ENCODE measurements at regions not wholly inside any gene's neighbourhood (a gene's known extent, or its start where the extent isn't known, plus 50 kb on each side); places are given as distances from the start of the nearest gene placed in this dataset.
"Not testable (repeated sequence)": the region's sequence is repeated elsewhere in the genome, so short reads cannot be mapped to it uniquely, and the experiment has no call there.

DNA sequence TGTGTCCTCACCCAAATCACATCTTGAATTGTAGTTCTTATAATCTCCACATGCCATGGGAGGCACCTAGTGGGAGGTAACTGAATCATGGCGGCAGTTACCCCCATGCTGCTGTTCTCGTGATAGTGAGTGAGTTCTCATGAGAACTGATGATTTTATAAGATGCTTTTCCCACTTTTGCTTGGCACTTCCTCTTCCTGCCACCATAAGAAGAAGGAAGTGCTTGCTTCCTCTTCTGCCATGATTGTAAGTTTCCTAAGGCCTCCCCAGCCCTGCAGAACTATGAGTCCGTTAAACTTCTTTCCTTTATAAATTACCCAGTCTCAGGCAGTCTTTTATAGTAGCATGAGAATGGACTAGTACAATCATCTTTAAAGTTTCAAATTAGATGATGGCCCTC is 902.4 kb upstream of the PIK3C3 start:
- no peak for DNase-seq (ENCODE audit: low spot score)
- in situ Hi-C loops (cut with HindIII; ENCODE audit: low sequenced_read_pairs): no loop called here

DNA sequence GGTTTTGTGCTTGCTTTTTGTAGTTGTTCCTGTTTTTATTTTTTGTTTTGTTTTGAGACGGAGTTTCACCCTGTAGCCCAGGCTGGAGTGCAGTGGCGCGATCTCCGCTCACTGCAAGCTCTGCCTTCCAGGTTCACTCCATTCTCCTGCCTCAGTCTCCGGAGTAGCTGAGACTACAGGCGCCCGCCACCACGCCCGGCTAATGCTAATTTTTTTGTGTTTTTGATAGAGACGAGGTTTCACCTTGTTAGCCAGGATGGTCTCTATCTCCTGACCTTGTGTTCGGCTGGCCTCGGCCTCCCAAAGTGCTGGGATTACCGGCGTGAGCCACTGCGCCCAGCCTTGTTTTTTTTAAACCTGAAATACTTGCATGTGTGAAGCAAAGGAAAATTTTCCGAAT is 908.8 kb upstream of the PIK3C3 start:
- not testable (repeated sequence) for DNase-seq (ENCODE audit: low spot score)

DNA sequence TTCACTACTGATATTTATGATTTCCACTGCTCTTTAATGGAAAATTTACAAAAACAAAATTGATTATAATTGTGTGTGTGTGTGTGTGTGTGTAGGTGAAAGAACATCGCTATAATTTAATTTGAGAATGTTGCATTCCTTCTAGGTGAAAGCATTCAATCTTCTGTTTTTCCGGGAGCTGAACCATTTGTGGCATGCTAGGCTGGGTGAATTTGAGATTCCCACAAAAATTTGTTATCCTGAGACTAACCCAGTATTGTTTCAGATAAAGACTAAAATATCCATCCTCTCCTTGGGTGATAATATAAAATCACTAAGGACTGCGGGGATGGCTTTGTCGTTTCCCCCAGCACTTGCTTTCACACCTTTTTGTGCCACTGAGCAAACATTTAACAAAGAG is 911.2 kb upstream of the PIK3C3 start:
- no peak for DNase-seq (ENCODE audit: low spot score)
- in situ Hi-C loops (cut with HindIII; ENCODE audit: low sequenced_read_pairs): no loop called here

More for the DNA sequence above, 908.8 kb upstream of the PIK3C3 start:
- in situ Hi-C loops (cut with HindIII; ENCODE audit: low sequenced_read_pairs): not testable (repeated sequence)

DNA sequence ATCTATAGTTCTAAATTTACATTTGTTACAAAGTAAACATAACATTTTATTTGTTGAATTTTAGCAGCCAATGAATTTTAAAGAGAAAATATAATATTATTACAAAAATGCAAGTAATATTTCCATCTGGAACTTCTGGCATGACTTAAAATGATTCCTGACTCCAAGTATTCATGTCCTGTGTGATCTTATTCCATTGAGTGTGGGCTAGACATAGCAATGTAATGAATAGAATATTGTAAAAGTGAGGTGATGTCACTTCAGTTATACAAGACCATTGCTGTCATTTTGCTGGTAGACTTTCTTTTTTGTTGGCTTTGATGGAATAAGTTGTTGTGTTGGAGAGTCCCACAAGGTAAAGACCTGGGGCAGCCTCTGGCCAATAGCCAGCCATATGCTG is 912.2 kb upstream of the PIK3C3 start:
- in situ Hi-C loops (cut with HindIII; ENCODE audit: low sequenced_read_pairs): no loop called here
- DNase-seq (ENCODE audit: low spot score): no peak

DNA sequence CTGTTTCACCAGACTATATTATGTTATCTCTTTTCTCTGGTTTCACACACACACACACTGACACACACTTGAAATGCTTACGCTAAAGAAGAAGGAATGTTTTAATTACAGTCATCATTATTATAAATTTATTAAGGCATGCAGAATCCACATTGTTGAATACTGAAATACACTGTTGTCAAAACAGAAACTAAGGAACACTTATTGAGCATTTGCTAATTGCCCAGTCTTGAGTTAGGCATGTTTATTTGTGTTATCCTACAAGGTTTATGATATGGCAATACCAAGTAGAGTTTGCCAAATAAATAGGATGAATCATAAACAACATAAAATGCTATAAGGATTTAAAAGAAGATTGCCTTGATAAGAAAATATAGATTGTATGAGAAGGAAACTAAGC is 917.0 kb upstream of the PIK3C3 start:
- in situ Hi-C loops (cut with HindIII; ENCODE audit: low sequenced_read_pairs): no loop called here
- DNase-seq (ENCODE audit: low spot score): no peak

DNA sequence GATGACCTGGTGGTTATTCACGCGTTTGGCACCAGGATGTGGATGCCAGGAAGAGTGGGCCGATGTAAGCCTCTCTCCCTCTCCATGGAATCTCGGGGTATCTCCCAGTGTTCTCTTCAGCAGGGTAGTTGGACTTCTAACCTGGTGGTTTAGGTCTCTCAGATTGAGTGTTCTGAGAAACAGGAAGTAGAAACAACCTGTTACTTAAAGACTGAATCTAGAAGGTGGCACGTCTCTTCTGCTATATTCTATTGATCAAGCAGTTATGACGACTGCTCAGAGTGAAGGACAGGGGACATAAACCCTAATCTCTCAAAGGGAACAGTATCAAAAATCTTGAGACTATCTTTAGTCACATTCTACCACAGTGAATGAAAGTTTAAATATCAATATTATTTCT is 918.7 kb upstream of the PIK3C3 start:
- in situ Hi-C loops (cut with HindIII; ENCODE audit: low sequenced_read_pairs): no loop called here
- no peak for DNase-seq (ENCODE audit: low spot score)

DNA sequence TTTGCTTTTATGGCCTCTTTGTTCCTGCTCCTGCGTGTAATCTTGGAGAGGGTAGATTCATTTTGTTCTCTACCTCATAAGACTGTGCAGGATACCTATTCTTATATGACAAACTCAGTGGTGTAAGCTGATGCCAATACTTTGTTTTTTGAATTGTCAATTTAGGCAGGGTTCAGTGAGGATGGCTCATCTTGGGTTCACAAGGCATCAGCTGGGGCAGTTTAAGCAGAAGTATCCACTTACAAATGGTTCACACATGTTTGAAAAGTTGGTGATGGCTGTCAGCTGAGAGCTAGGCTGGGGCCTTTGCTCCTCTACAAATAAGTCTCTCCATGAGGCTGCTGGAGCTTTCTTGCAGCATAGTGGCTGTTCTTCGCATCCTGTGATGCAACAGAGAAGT is 920.6 kb upstream of the PIK3C3 start:
- in situ Hi-C loops (cut with HindIII; ENCODE audit: low sequenced_read_pairs): no loop called here

DNA sequence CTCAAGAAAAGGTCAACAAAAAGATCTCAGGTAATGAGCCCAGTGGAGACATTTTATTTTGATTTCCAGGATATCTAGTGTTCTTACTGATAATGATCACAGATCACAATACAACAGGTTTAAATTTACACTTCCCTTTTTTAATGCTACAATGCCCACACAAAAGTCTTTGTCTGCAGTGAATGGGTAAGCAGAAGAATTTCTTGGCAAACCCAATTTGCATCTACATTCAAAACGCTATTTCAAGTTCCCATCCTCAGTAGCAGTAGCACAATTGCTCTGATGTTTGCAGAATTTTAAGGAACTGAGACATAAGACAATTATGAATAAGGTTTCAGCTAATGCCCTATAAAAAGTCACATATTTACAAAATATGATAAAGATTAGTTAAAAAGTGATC is 929.4 kb upstream of the PIK3C3 start:
- in situ Hi-C loops (cut with HindIII; ENCODE audit: low sequenced_read_pairs): no loop called here
- DNase-seq (ENCODE audit: low spot score): no peak

More for the DNA sequence above, 920.6 kb upstream of the PIK3C3 start:
- no peak for DNase-seq (ENCODE audit: low spot score)

DNA sequence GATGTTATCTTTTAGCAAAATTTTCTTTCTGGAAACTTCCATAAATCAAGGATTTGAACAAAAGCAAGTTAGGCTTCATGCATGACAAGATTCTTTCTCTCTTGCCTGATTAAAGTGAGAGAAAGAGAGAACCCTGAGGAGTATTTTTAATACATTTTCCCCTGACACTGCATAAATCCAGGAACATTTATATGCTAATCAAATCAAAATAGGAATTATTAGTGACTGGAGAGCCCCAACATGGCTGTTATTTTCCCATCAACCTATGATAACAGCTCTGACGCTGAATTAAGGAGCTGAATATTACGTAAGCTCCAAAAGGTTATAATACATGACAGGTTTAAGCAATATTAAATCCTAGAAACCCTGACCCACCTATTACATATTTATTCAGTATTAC is 930.2 kb upstream of the PIK3C3 start:
- in situ Hi-C loops (cut with HindIII; ENCODE audit: low sequenced_read_pairs): no loop called here
- DNase-seq (ENCODE audit: low spot score): no peak

DNA sequence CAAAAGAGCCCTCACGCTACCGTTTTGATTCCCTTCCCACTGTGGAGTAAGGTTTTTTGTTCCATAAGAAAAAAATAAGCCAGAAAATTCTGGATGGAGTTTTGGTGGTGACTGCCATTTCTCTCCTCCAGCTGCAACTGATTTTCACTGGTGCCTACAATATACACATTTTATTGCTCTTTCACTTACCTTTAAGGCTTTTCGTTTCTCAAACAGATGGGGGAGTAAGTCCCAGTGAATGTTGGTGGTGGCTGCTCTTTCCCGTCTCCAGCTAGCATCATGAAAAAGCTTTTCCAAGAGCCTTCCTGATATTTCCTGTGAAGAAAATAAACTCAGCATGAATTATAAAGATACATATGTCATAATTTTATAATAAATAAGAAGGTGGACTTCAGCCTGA is 932.5 kb upstream of the PIK3C3 start:
- no peak for DNase-seq (ENCODE audit: low spot score)

DNA sequence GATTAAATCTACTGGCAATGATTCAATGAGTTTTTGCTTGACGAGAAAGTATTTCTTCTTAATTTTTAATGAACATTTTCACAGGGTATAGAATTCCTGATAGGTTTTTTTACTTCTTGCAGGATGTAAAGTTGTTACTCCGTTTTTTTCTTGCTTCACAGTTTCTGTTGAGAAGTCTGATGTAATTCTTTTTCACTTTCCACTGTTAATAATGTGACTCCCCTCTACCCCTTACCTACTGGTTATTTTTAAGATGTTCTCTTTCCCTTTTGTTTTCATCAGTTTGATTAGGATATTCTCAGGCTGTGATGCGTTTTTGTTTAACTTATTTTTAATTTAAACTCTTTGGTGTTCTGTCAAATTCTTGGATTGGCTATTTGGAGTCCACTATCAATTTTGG is 933.9 kb upstream of the PIK3C3 start:
- in situ Hi-C loops (cut with HindIII; ENCODE audit: low sequenced_read_pairs): no loop called here
- no peak for DNase-seq (ENCODE audit: low spot score)

More for the DNA sequence above, 932.5 kb upstream of the PIK3C3 start:
- in situ Hi-C loops (cut with HindIII; ENCODE audit: low sequenced_read_pairs): no loop called here

DNA sequence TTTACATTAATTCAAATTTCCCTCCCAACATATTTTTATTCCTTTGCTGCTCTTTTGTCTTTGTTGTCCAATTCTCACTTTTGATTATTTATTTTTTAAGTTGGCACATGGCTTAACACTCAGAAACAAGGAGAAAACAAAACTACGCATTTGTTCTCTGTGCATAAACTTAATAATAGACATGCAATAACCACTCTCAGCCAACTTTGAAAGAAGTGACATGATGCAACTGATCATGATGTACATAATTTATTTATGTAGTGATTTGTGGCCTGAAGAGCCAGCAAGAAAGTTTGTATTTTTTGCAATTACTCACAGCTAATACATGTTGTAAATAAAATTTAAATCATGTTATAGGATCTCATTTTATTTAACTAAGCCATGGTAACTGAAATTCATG is 942.8 kb upstream of the PIK3C3 start:
- in situ Hi-C loops (cut with HindIII; ENCODE audit: low sequenced_read_pairs): no loop called here
- DNase-seq (ENCODE audit: low spot score): no peak

DNA sequence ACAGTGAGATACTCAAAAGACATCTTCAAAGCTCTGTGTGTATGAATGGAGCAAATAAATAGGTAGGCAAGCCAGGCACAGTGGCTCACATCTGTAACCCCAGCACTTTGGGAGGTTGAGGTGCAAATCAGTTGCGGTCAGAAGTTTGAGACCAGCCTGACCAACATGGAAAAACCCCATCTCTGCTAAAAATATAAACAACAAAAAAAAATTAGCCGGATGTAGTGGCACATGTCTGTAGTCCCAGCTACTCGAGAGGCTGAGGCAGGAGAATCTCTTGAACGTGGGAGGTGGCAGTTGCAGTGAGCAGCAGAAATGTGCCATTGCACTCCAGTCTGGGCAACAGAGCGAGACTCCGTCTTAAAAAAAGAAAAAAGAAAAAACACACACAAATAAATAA is 945.1 kb upstream of the PIK3C3 start:
- in situ Hi-C loops (cut with HindIII; ENCODE audit: low sequenced_read_pairs): no loop called here

DNA sequence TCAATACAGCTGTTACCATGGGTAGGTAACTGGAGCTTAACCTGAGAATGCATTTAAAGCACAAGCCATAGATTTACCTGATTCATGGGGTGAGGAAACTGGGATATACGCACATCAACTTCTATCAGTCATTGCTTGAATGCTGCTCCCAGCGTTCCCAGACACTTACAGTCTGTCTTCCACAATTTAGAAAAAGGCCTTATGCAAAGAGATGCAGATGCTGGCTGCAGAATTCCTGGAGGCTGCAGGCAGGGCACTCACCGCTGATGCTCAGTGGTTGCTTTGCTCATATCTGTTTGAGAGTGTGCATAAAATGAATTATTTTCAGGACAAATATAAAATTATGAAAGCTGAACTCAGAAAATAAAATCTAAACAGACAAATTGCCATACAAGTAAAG is 950.7 kb upstream of the PIK3C3 start:
- no peak for DNase-seq (ENCODE audit: low spot score)
- in situ Hi-C loops (cut with HindIII; ENCODE audit: low sequenced_read_pairs): no loop called here

More for the DNA sequence above, 945.1 kb upstream of the PIK3C3 start:
- no peak for DNase-seq (ENCODE audit: low spot score)

DNA sequence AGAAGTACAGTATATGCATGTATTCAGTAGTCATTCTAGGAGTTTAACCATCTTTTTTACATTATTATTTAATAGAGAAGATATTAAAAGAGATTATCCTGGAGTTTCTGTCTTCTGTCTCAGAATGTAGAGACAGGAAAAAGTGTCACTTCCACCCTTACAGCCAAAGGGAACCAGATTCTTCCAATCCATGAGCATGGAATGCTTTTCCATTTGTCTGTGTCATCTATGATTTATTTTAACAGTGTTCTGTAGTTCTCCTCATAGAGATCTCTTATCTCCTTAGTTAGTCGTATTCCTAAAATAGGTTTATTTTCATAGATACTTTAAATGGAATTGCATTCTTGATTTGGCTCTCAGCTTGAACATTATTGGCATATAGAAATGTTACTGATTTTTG is 959.5 kb upstream of the PIK3C3 start:
- no peak for DNase-seq (ENCODE audit: low spot score)
- in situ Hi-C loops (cut with HindIII; ENCODE audit: low sequenced_read_pairs): no loop called here

DNA sequence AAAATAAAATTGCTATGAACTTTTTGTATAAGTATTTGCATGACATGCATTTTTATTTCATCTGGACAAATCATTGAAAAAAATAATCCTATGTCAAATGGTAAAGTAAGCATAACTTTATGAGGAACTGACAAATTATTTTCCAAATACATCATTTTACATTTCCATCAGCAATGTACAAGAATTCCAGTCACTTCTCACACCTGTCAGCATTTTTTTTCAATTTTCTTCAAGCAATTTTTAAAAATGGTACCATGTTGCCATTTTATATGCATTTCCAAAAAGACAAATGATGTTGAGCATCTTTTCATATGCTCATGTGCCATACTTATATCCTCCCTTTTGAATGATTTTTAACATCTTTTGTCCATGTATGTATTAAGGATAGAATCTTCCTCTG is 961.7 kb upstream of the PIK3C3 start:
- in situ Hi-C loops (cut with HindIII; ENCODE audit: low sequenced_read_pairs): no loop called here
- no peak for DNase-seq (ENCODE audit: low spot score)

DNA sequence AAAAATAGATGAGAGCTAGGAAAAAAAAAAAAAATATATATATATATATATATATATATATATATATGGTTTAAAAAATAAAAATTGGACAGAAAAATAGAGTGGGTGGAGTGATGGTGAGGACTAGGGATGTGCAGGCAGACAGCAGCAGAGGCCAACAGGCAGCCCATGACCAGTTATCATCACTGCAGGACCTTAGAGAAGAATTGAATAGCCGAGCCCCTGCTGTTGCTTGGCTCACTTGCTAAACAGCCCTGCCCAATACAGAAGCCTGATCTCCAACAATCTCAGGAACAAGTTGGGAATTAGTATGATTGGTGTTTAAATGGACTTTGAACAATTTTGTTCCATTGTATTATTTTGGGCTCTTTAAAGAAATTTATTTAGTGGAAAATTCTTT is 967.5 kb upstream of the PIK3C3 start:
- no peak for DNase-seq (ENCODE audit: low spot score)
- in situ Hi-C loops (cut with HindIII; ENCODE audit: low sequenced_read_pairs): no loop called here

DNA sequence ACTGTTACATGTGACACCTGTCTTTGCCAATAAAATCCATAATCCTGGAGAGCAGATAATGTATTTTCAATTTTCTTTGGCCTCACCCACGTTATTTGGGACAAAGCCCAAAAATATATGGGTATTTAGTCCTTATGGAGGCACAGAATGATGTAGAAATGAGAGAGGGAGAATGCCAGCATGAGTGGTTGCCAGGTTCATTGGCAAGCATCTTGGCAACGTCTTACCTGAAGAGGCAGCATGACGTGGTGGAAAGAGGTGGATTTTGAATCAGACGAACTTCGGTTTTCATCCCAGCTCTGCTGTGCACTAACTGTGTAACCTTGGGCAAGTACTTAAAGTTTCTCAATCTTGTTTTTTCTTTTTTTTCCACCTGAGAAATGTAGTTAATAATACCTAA is 969.6 kb upstream of the PIK3C3 start:
- in situ Hi-C loops (cut with HindIII; ENCODE audit: low sequenced_read_pairs): no loop called here
- DNase-seq (ENCODE audit: low spot score): no peak

DNA sequence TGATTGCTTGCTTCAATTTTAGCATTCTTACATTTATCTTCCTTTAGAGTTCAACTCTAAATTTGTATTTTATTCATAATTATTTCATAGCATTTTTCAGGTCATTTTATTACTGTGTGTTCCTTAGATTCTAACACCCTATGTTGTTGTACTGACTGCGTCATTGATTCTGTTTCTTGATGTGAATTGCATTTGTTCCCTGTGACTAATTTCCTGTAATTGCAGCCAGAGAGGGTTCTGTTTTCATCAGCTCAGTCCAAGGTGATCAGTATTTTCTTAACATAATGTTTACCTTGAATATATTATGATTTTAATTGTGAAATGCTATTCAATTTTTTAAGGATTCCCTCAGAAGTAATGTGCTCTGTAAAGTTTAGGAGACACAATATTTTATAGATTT is 970.2 kb upstream of the PIK3C3 start:
- no peak for DNase-seq (ENCODE audit: low spot score)
- in situ Hi-C loops (cut with HindIII; ENCODE audit: low sequenced_read_pairs): no loop called here

DNA sequence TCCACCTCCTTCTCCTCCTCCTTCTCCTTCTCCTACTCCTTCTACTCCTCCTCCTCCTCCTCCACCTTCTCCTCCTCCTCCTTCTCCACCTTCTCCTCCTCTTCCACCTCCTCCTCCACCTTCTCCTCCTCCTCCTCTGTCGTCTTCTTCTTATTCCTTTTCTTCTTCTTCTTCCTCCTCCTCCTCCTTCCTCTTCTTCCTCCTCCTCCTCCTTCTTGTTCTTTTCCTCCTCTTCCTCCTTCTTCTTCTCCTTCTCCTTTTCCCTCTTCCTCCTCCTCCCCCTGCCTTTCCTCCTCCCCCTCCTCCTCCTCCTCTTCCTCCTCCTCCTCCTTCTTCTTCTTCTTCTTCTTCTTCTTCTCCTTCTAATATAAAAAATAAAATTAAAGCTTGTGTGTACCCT is 971.2 kb upstream of the PIK3C3 start:
- in situ Hi-C loops (cut with HindIII; ENCODE audit: low sequenced_read_pairs): no loop called here

DNA sequence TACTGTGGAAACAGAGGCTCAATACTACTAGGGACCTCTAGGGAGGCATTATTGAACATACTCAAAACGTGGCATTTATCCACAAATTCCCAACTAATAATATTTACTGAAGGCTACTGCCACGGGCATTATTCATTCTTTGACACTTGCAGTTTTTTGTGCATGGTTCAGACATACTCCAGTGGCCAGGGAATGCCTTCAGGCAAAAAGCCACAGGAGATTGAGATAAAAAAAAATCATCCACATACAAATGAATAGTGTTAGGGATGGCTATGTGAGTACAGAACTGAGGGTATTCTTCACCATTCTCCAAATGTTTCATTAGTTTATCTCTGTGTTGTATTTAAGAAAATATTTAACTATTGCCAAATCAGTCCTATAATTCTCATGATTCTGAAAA is 974.9 kb upstream of the PIK3C3 start:
- in situ Hi-C loops (cut with HindIII; ENCODE audit: low sequenced_read_pairs): no loop called here
- DNase-seq (ENCODE audit: low spot score): no peak

More for the DNA sequence above, 971.2 kb upstream of the PIK3C3 start:
- no peak for DNase-seq (ENCODE audit: low spot score)

DNA sequence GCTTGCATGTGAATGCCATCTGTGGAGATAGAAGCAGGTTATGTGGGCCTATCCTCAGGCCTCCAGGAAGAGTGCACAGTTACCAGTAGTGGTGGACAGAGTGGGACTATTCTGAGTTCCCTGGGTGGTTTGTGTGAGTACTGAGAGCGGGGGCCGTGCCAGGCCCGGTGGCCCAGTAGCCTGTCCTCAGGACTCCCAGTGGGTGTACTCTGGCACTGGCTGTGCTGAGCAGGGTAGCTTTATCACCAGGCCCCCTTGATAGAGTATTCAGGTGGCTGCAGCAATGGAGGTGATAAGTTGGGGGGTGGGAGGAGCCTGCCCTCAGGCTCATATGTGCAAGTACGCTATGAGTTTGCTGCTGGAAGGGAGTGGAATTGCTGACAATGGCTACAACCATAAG is 979.0 kb upstream of the PIK3C3 start:
- in situ Hi-C loops (cut with HindIII; ENCODE audit: low sequenced_read_pairs): no loop called here
- DNase-seq (ENCODE audit: low spot score): no peak

All from G401 (cell line).